ENCODE measurements at regions not wholly inside any gene's neighbourhood (a gene's known extent, or its start where the extent isn't known, plus 50 kb on each side); places are given as distances from the start of the nearest gene placed in this dataset.

- no peak overlapping the region for H3K9ac ChIP-seq (ENCODE audit: extremely low read depth, insufficient read length, low read length)
- no peaks in the 10 kb centered on the region for H4K20me1 ChIP-seq (ENCODE audit: control insufficient read depth, insufficient read depth, insufficient read length)
- H3K9me3 ChIP-seq (ENCODE audit: control insufficient read depth, low read depth, low read length), result peaks cover 93% of the 10 kb centered on the region
- no peaks in the 10 kb centered on the region for H3K27me3 ChIP-seq (ENCODE audit: insufficient read depth, low read length)
- H3K79me2 ChIP-seq (ENCODE audit: insufficient read depth, low read length), result no peaks in the 10 kb centered on the region
- no peak overlapping the region for H3T11ph ChIP-seq (ENCODE audit: low read length)
- no peak for TF ChIP-seq CTCF (conservative IDR thresholded peaks at IDR 0.05)
- no peaks in the 10 kb centered on the region for H3K4me1 Mint-ChIP-seq
- DNase-seq, result no peak
- no peak overlapping the region for H3K27ac ChIP-seq (ENCODE audit: insufficient read length, low read depth, low read length)
- no peaks in the 10 kb centered on the region for H3K23me2 ChIP-seq (ENCODE audit: insufficient read length, low read depth, low read length, poor library complexity, severe bottlenecking)
- H3K9me3 Mint-ChIP-seq, result peaks cover 93 to 97% of the 10 kb centered on the region in 2 experiments
- H2AFZ ChIP-seq (ENCODE audit: low read length), result no peak overlapping the region
- no peak overlapping the region for H2BK15ac ChIP-seq (ENCODE audit: low read depth, low read length)
- H2BK120ac ChIP-seq (ENCODE audit: low read depth, low read length, poor library complexity, severe bottlenecking), result no peak overlapping the region
- no peak overlapping the region for H2BK5ac ChIP-seq (ENCODE audit: insufficient read length, low read length)
- H4K5ac ChIP-seq (ENCODE audit: insufficient read length, low read depth, low read length), result no peak overlapping the region
- H3K36me3 Mint-ChIP-seq (ENCODE audit: insufficient read depth in 1 of 3, low read depth in 3 of 3), result peaks cover 6 to 28% (median 11%) of the 10 kb centered on the region in 3 experiments; a peak in 5 of 7 replicates
- no peak overlapping the region for H3K4me3 Mint-ChIP-seq
- H2AK5ac ChIP-seq (ENCODE audit: insufficient read length, low read length), result no peak overlapping the region
- no peak overlapping the region for H3K4ac ChIP-seq (ENCODE audit: low read depth, low read length)
- no peak overlapping the region for H4K91ac ChIP-seq (ENCODE audit: insufficient read length, low read depth, low read length)
- H3K4me2 ChIP-seq (ENCODE audit: insufficient read depth, insufficient read length, low read length), result no peak overlapping the region
- no peak overlapping the region for H3K14ac ChIP-seq (ENCODE audit: insufficient read depth, low read length)
- H3K27ac Mint-ChIP-seq, result no peak overlapping the region
- H2BK20ac ChIP-seq (ENCODE audit: low read depth, low read length, poor library complexity, severe bottlenecking), result no peak overlapping the region
- no peaks in the 10 kb centered on the region for H3K4me1 ChIP-seq (ENCODE audit: insufficient read depth, low read length)
- H3K27me3 Mint-ChIP-seq (ENCODE audit: low read depth), result peaks cover 4% of the 10 kb centered on the region
- no peak overlapping the region for H2BK12ac ChIP-seq (ENCODE audit: insufficient read length, low read depth, low read length)
- H3K18ac ChIP-seq (ENCODE audit: insufficient read length, low read depth, low read length), result no peak overlapping the region
- WGBS (ENCODE audit: extremely low coverage, insufficient read length, low lambda C conversion rate), result no CpG with 5 or more reads among the region's 6 CpGs
- no peak overlapping the region for H4K8ac ChIP-seq (replicated peaks; ENCODE audit: insufficient read length, low read depth, low read length)
- no peaks in the 10 kb centered on the region for H3K79me1 ChIP-seq (ENCODE audit: insufficient read depth, low read depth, low read length, poor library complexity, severe bottlenecking)
- no peak overlapping the region for H3K56ac ChIP-seq (ENCODE audit: insufficient read length, low read depth, low read length)
- no peak overlapping the region for H3K23ac ChIP-seq (ENCODE audit: insufficient read length, low read depth, low read length)
Measured at GRCh38 chr20:56178219-56178618, 70.3 kb upstream of the MC3R start.

Measured in H9 (cell line).